ENCODE measurements at regions not wholly inside any gene's neighbourhood (a gene's known extent, or its start where the extent isn't known, plus 50 kb on each side); places are given as distances from the start of the nearest gene placed in this dataset.

GRCh38 chr12:33323823-33324222 lies 115.8 kb downstream of the SYT10 start:
- WGBS (ENCODE audit: insufficient coverage) = no CpG with 5 or more reads among the region's 1 CpG
- Mint-ChIP-seq H3K27me3 (no peaks in the 10 kb centered on the region), H3K36me3 (no peaks in the 10 kb centered on the region), H3K27ac (no peak overlapping the region), H3K9me3 (peaks cover 0 to 7% (median 0%) of the 10 kb centered on the region in 3 donors), H3K4me3 (no peak overlapping the region), H3K4me1 (no peaks in the 10 kb centered on the region)
- H3K27ac ChIP-seq (ENCODE audit: low read length) = no peak overlapping the region
- no peaks in the 10 kb centered on the region for H3K4me1 ChIP-seq (ENCODE audit: control insufficient read depth in 1 of 2, extremely low read depth in 1 of 2, insufficient read depth in 2 of 2, low read length in 2 of 2)
- ChIA-PET CTCF (no interaction called here), POLR2A (no interaction called here)
- no peaks in the 10 kb centered on the region for H3K9me3 ChIP-seq
- no peak overlapping the region for H3K4me3 ChIP-seq (ENCODE audit: control insufficient read depth in 1 of 2, extremely low read depth in 1 of 2, low read length in 1 of 2)
- DNase-seq = no peak
- no peaks in the 10 kb centered on the region for H3K27me3 ChIP-seq (replicated peaks in 1 of 2; ENCODE audit: control insufficient read depth in 2 of 2, extremely low read depth in 1 of 2, insufficient read depth in 2 of 2, low read length in 1 of 2)
- no peaks in the 10 kb centered on the region for H3K36me3 ChIP-seq (ENCODE audit: control insufficient read depth in 2 of 2, extremely low read depth in 1 of 2, insufficient read depth in 1 of 2, low read length in 1 of 2)
- ATAC-seq (replicated peaks in 1 of 4) = no peak

- H3K4me1 ChIP-seq (ENCODE audit: control insufficient read depth in 1 of 2, extremely low read depth in 1 of 2, insufficient read depth in 2 of 2, low read length in 2 of 2) = no peaks in the 10 kb centered on the region
- H3K36me3 ChIP-seq (ENCODE audit: control insufficient read depth in 2 of 2, extremely low read depth in 1 of 2, insufficient read depth in 1 of 2, low read length in 1 of 2) = no peaks in the 10 kb centered on the region
- no peaks in the 10 kb centered on the region for H3K9me3 ChIP-seq
- H3K27ac ChIP-seq (ENCODE audit: low read length) = no peak overlapping the region
- POLR2A ChIA-PET = no interaction called here
- CTCF ChIA-PET = no interaction called here
- DNase-seq (no peak), ATAC-seq (replicated peaks in 1 of 4) (no peak)
- Mint-ChIP-seq H3K9me3 (peaks cover 0 to 7% (median 5%) of the 10 kb centered on the region in 3 donors), H3K27me3 (no peaks in the 10 kb centered on the region), H3K4me3 (no peak overlapping the region), H3K36me3 (no peaks in the 10 kb centered on the region), H3K27ac (no peak overlapping the region), H3K4me1 (no peaks in the 10 kb centered on the region)
- H3K4me3 ChIP-seq (ENCODE audit: control insufficient read depth in 1 of 2, extremely low read depth in 1 of 2, low read length in 1 of 2) = no peak overlapping the region
- H3K27me3 ChIP-seq (replicated peaks in 1 of 2; ENCODE audit: control insufficient read depth in 2 of 2, extremely low read depth in 1 of 2, insufficient read depth in 2 of 2, low read length in 1 of 2) = no peaks in the 10 kb centered on the region
- 67% methylated on average over 4 of the region's 5 CpGs for WGBS (ENCODE audit: insufficient coverage)
Observed at GRCh38 chr12:33322519-33322918, 117.1 kb downstream of the SYT10 start.

- H3K4me3 Mint-ChIP-seq = no peak overlapping the region
- no CpG with 5 or more reads among the region's 1 CpG for WGBS (ENCODE audit: insufficient coverage)
- H3K4me3 ChIP-seq (ENCODE audit: control insufficient read depth in 1 of 2, extremely low read depth in 1 of 2, low read length in 1 of 2) = no peak overlapping the region
Observed at GRCh38 chr12:33317746-33318145, 121.9 kb downstream of the SYT10 start.

GRCh38 chr12:33314223-33314622 lies 125.4 kb downstream of the SYT10 start:
- H3K4me1 ChIP-seq (ENCODE audit: control insufficient read depth in 1 of 2, extremely low read depth in 1 of 2, insufficient read depth in 2 of 2, low read length in 2 of 2) = no peaks in the 10 kb centered on the region
- H3K4me3 Mint-ChIP-seq = no peak overlapping the region
- no peak for ATAC-seq (replicated peaks in 1 of 4)
- no peaks in the 10 kb centered on the region for H3K36me3 Mint-ChIP-seq
- H3K27me3 ChIP-seq (replicated peaks in 1 of 2; ENCODE audit: control insufficient read depth in 2 of 2, extremely low read depth in 1 of 2, insufficient read depth in 2 of 2, low read length in 1 of 2) = no peaks in the 10 kb centered on the region
- WGBS (ENCODE audit: insufficient coverage) = no CpG with 5 or more reads among the region's 1 CpG
- no peak for DNase-seq
- H3K27ac Mint-ChIP-seq = no peak overlapping the region
- no peak overlapping the region for H3K27ac ChIP-seq (ENCODE audit: low read length)
- ChIA-PET CTCF (no interaction called here), POLR2A (no interaction called here)
- no peaks in the 10 kb centered on the region for H3K4me1 Mint-ChIP-seq
- peaks cover 0 to 14% (median 12%) of the 10 kb centered on the region in 3 donors for H3K9me3 Mint-ChIP-seq
- H3K27me3 Mint-ChIP-seq = no peaks in the 10 kb centered on the region
- H3K36me3 ChIP-seq (ENCODE audit: control insufficient read depth in 2 of 2, extremely low read depth in 1 of 2, insufficient read depth in 1 of 2, low read length in 1 of 2) = no peaks in the 10 kb centered on the region
- no peak overlapping the region for H3K4me3 ChIP-seq (ENCODE audit: control insufficient read depth in 1 of 2, extremely low read depth in 1 of 2, low read length in 1 of 2)
- H3K9me3 ChIP-seq = no peaks in the 10 kb centered on the region

More at GRCh38 chr12:33317746-33318145, 121.9 kb downstream of the SYT10 start:
- POLR2A ChIA-PET = no interaction called here
- DNase-seq (no peak), ATAC-seq (replicated peaks in 1 of 4) (no peak)
- no peaks in the 10 kb centered on the region for H3K9me3 ChIP-seq
- H3K27ac ChIP-seq (ENCODE audit: low read length) = no peak overlapping the region
- Mint-ChIP-seq H3K4me1 (no peaks in the 10 kb centered on the region), H3K27ac (no peak overlapping the region), H3K9me3 (peaks cover 0 to 12% (median 9%) of the 10 kb centered on the region in 3 donors), H3K36me3 (no peaks in the 10 kb centered on the region), H3K27me3 (no peaks in the 10 kb centered on the region)
- H3K4me1 ChIP-seq (ENCODE audit: control insufficient read depth in 1 of 2, extremely low read depth in 1 of 2, insufficient read depth in 2 of 2, low read length in 2 of 2) = no peaks in the 10 kb centered on the region
- CTCF ChIA-PET = no interaction called here
- H3K36me3 ChIP-seq (ENCODE audit: control insufficient read depth in 2 of 2, extremely low read depth in 1 of 2, insufficient read depth in 1 of 2, low read length in 1 of 2) = no peaks in the 10 kb centered on the region
- H3K27me3 ChIP-seq (replicated peaks in 1 of 2; ENCODE audit: control insufficient read depth in 2 of 2, extremely low read depth in 1 of 2, insufficient read depth in 2 of 2, low read length in 1 of 2) = no peaks in the 10 kb centered on the region

- H3K27me3 Mint-ChIP-seq = no peaks in the 10 kb centered on the region
- ChIA-PET POLR2A (no interaction called here), CTCF (no interaction called here)
Observed at GRCh38 chr12:33313476-33313875, 126.1 kb downstream of the SYT10 start.

GRCh38 chr12:33310471-33310870 lies 129.1 kb downstream of the SYT10 start:
- DNase-seq (no peak), ATAC-seq (replicated peaks in 1 of 4) (no peak)
- Mint-ChIP-seq H3K27ac (no peak overlapping the region), H3K36me3 (no peaks in the 10 kb centered on the region), H3K4me1 (no peaks in the 10 kb centered on the region), H3K9me3 (peaks cover 1 to 5% (median 4%) of the 10 kb centered on the region in 3 donors), H3K4me3 (no peak overlapping the region), H3K27me3 (no peaks in the 10 kb centered on the region)
- CTCF ChIA-PET = no interaction called here
- no peaks in the 10 kb centered on the region for H3K9me3 ChIP-seq
- H3K27me3 ChIP-seq (replicated peaks in 1 of 2; ENCODE audit: control insufficient read depth in 2 of 2, extremely low read depth in 1 of 2, insufficient read depth in 2 of 2, low read length in 1 of 2) = no peaks in the 10 kb centered on the region
- WGBS (ENCODE audit: insufficient coverage) = 73% methylated on average over 4 of the region's 4 CpGs
- H3K4me3 ChIP-seq (ENCODE audit: control insufficient read depth in 1 of 2, extremely low read depth in 1 of 2, low read length in 1 of 2) = peak overlapping the region in 1 of 2 donors; percentile 5
- POLR2A ChIA-PET = no interaction called here
- no peaks in the 10 kb centered on the region for H3K36me3 ChIP-seq (ENCODE audit: control insufficient read depth in 2 of 2, extremely low read depth in 1 of 2, insufficient read depth in 1 of 2, low read length in 1 of 2)
- H3K4me1 ChIP-seq (ENCODE audit: control insufficient read depth in 1 of 2, extremely low read depth in 1 of 2, insufficient read depth in 2 of 2, low read length in 2 of 2) = no peaks in the 10 kb centered on the region
- no peak overlapping the region for H3K27ac ChIP-seq (ENCODE audit: low read length)

More at GRCh38 chr12:33313476-33313875, 126.1 kb downstream of the SYT10 start:
- Mint-ChIP-seq H3K4me1 (no peaks in the 10 kb centered on the region), H3K9me3 (peaks cover 0 to 14% (median 12%) of the 10 kb centered on the region in 3 donors), H3K27ac (no peak overlapping the region), H3K36me3 (no peaks in the 10 kb centered on the region), H3K4me3 (no peak overlapping the region)
- Histone ChIP-seq H3K36me3 (ENCODE audit: control insufficient read depth in 2 of 2, extremely low read depth in 1 of 2, insufficient read depth in 1 of 2, low read length in 1 of 2) (no peaks in the 10 kb centered on the region), H3K27ac (ENCODE audit: low read length) (no peak overlapping the region), H3K4me1 (ENCODE audit: control insufficient read depth in 1 of 2, extremely low read depth in 1 of 2, insufficient read depth in 2 of 2, low read length in 2 of 2) (no peaks in the 10 kb centered on the region), H3K9me3 (no peaks in the 10 kb centered on the region), H3K4me3 (ENCODE audit: control insufficient read depth in 1 of 2, extremely low read depth in 1 of 2, low read length in 1 of 2) (no peak overlapping the region), H3K27me3 (replicated peaks in 1 of 2; ENCODE audit: control insufficient read depth in 2 of 2, extremely low read depth in 1 of 2, insufficient read depth in 2 of 2, low read length in 1 of 2) (no peaks in the 10 kb centered on the region)
- DNase-seq (no peak), ATAC-seq (replicated peaks in 1 of 4) (no peak)

GRCh38 chr12:33304176-33304575 lies 135.4 kb downstream of the SYT10 start:
- no peak for ATAC-seq (replicated peaks in 1 of 4)
- Mint-ChIP-seq H3K4me3 (no peak overlapping the region), H3K27me3 (no peaks in the 10 kb centered on the region), H3K4me1 (no peaks in the 10 kb centered on the region), H3K36me3 (no peaks in the 10 kb centered on the region), H3K27ac (no peak overlapping the region), H3K9me3 (peaks cover 5 to 15% (median 14%) of the 10 kb centered on the region in 3 donors)
- no peaks in the 10 kb centered on the region for H3K9me3 ChIP-seq
- no peaks in the 10 kb centered on the region for H3K36me3 ChIP-seq (ENCODE audit: control insufficient read depth in 2 of 2, extremely low read depth in 1 of 2, insufficient read depth in 1 of 2, low read length in 1 of 2)
- H3K4me3 ChIP-seq (ENCODE audit: control insufficient read depth in 1 of 2, extremely low read depth in 1 of 2, low read length in 1 of 2) = no peak overlapping the region
- H3K4me1 ChIP-seq (ENCODE audit: control insufficient read depth in 1 of 2, extremely low read depth in 1 of 2, insufficient read depth in 2 of 2, low read length in 2 of 2) = no peaks in the 10 kb centered on the region
- DNase-seq = no peak
- no peaks in the 10 kb centered on the region for H3K27me3 ChIP-seq (replicated peaks in 1 of 2; ENCODE audit: control insufficient read depth in 2 of 2, extremely low read depth in 1 of 2, insufficient read depth in 2 of 2, low read length in 1 of 2)
- POLR2A ChIA-PET = no interaction called here
- 62% methylated on average over 2 of the region's 2 CpGs for WGBS (ENCODE audit: insufficient coverage)
- H3K27ac ChIP-seq (ENCODE audit: low read length) = no peak overlapping the region
- CTCF ChIA-PET = no interaction called here

Data from T-cell (primary cell).